ENCODE measurements at regions not wholly inside any gene's neighbourhood (a gene's known extent, or its start where the extent isn't known, plus 50 kb on each side); places are given as distances from the start of the nearest gene placed in this dataset.

DNA sequence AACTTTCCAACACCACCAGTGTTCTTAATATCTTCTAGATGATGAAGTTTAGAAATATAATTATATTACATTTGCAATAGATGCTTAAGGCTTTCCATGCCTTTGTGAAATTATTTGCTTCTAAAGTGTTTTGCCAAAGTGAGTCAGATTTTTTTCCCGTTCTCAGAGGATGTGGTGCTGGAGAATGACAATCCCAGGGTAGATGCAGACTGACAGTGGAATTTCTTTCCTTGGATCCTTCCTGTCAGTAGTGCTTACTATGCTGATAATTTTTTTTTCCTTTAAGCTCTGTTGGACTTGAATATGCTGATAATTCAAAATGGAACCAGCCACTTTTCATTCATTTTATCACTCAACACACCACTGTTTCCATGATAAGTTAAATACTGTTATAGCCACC, 59.9 kb upstream of the SOX4 start:
- TF ChIP-seq, protein P1, sequence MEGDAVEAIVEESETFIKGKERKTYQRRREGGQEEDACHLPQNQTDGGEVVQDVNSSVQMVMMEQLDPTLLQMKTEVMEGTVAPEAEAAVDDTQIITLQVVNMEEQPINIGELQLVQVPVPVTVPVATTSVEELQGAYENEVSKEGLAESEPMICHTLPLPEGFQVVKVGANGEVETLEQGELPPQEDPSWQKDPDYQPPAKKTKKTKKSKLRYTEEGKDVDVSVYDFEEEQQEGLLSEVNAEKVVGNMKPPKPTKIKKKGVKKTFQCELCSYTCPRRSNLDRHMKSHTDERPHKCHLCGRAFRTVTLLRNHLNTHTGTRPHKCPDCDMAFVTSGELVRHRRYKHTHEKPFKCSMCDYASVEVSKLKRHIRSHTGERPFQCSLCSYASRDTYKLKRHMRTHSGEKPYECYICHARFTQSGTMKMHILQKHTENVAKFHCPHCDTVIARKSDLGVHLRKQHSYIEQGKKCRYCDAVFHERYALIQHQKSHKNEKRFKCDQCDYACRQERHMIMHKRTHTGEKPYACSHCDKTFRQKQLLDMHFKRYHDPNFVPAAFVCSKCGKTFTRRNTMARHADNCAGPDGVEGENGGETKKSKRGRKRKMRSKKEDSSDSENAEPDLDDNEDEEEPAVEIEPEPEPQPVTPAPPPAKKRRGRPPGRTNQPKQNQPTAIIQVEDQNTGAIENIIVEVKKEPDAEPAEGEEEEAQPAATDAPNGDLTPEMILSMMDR (IDR thresholded peaks at IDR 0.05), result no peak
- no peak for TF ChIP-seq TCF7L2 (IDR thresholded peaks at IDR 0.05; ENCODE audit: low read depth, low read length)
- TF ChIP-seq, protein P2, sequence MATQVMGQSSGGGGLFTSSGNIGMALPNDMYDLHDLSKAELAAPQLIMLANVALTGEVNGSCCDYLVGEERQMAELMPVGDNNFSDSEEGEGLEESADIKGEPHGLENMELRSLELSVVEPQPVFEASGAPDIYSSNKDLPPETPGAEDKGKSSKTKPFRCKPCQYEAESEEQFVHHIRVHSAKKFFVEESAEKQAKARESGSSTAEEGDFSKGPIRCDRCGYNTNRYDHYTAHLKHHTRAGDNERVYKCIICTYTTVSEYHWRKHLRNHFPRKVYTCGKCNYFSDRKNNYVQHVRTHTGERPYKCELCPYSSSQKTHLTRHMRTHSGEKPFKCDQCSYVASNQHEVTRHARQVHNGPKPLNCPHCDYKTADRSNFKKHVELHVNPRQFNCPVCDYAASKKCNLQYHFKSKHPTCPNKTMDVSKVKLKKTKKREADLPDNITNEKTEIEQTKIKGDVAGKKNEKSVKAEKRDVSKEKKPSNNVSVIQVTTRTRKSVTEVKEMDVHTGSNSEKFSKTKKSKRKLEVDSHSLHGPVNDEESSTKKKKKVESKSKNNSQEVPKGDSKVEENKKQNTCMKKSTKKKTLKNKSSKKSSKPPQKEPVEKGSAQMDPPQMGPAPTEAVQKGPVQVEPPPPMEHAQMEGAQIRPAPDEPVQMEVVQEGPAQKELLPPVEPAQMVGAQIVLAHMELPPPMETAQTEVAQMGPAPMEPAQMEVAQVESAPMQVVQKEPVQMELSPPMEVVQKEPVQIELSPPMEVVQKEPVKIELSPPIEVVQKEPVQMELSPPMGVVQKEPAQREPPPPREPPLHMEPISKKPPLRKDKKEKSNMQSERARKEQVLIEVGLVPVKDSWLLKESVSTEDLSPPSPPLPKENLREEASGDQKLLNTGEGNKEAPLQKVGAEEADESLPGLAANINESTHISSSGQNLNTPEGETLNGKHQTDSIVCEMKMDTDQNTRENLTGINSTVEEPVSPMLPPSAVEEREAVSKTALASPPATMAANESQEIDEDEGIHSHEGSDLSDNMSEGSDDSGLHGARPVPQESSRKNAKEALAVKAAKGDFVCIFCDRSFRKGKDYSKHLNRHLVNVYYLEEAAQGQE (IDR thresholded peaks at IDR 0.05; ENCODE audit: insufficient read depth in 1 of 2, low read depth in 2 of 2, low read length in 1 of 2), result no peak
